OCI-LY3 (cell line): ENCODE measurements at regions not wholly inside any gene's neighbourhood (a gene's known extent, or its start where the extent isn't known, plus 50 kb on each side); places are given as distances from the start of the nearest gene placed in this dataset.

Source experiments
- H2AFZ ChIP-seq: fragments of 200-600, 300-600 bp; shearing (Covaris generic); 2 replicates; pipeline ENCODE4 v1.6.0; 2014; ENCODE audit warnings: antibody characterized with exemption, low read depth, low read length
- H3K27ac ChIP-seq: fragments of 200-600, 300-600 bp; sonication (generic); 2 replicates; pipeline ENCODE4 v1.5.1; 2014; ENCODE audit warnings: mild to moderate bottlenecking, low read length, moderate library complexity, mixed read lengths
- H3K27me3 ChIP-seq: fragments of 200-600, 300-600 bp; sonication (generic); 2 replicates; pipeline ENCODE4 v1.6.1; 2014; ENCODE audit warnings: low read depth, low read length, mixed read lengths
- H3K36me3 ChIP-seq: fragments of 200-600, 300-600 bp; sonication (generic); replicated peaks from 2 replicates; pipeline ENCODE3; 2014; ENCODE audit warnings: low read depth, low read length, mixed read lengths
- H3K4me1 ChIP-seq: fragments of 300-600, 200-600 bp; sonication (generic); 2 replicates; pipeline ENCODE4 v1.6.1; 2014; ENCODE audit warnings: low read length, mixed read lengths
- H3K4me2 ChIP-seq: fragments of 200-600, 300-600 bp; sonication (generic); 2 replicates; pipeline ENCODE4 v1.6.1; 2014; ENCODE audit warnings: low read length, mixed read lengths
- H3K4me3 ChIP-seq: fragments of 300-600, 200-600 bp; sonication (generic); 2 replicates; pipeline ENCODE4 v1.5.1; 2014; ENCODE audit warnings: antibody characterized with exemption, mild to moderate bottlenecking, low read length, moderate library complexity
- H3K79me2 ChIP-seq: fragments of 300-600, 200-600 bp; shearing (Covaris generic); 2 replicates; pipeline ENCODE4 v1.6.1; 2014; ENCODE audit warnings: mild to moderate bottlenecking, low read length, mixed read lengths
- H3K9ac ChIP-seq: fragments of 300-600, 200-600 bp; shearing (Covaris generic); 2 replicates; pipeline ENCODE4 v1.6.0; 2014; ENCODE audit warnings: mild to moderate bottlenecking, low read length, moderate library complexity
- H3K9me3 ChIP-seq: fragments of 200-600, 300-600 bp; shearing (Covaris generic); 2 replicates; pipeline ENCODE4 v1.6.1; 2014; ENCODE audit warnings: low read length, mixed read lengths; ENCODE audit not compliant: insufficient read depth
- H4K20me1 ChIP-seq: fragments of 200-600, 300-600 bp; sonication (generic); 2 replicates; pipeline ENCODE4 v1.6.1; 2016; ENCODE audit warnings: low read length, mixed read lengths; ENCODE audit not compliant: insufficient read depth
- CTCF ChIP-seq: fragments of 200-600, 300-600 bp; sonication (generic); IDR thresholded peaks from 2 replicates; pipeline ENCODE4 v1.5.1; 2014; ENCODE audit warnings: antibody characterized with exemption, low read length, low read depth
- EZH2phosphoT487 ChIP-seq: fragments of 200-600 bp; shearing (Covaris generic); IDR thresholded peaks from 2 replicates; pipeline ENCODE4 v1.6.1; 2018; ENCODE audit warnings: antibody characterized with exemption, mixed run types, low read depth

- H3K79me2 ChIP-seq: peaks cover 67% of the 10 kb centered on the region
- H3K4me3 ChIP-seq: no peak overlapping the region
- TF ChIP-seq CTCF (no peak), EZH2phosphoT487 (no peak)
- H4K20me1 ChIP-seq: peaks cover 50% of the 10 kb centered on the region
- H3K4me2 ChIP-seq: no peak overlapping the region
- H3K27ac ChIP-seq: no peak overlapping the region
- H3K36me3 ChIP-seq: peaks cover 25% of the 10 kb centered on the region
- H3K27me3 ChIP-seq: no peaks in the 10 kb centered on the region
- no peak overlapping the region for H2AFZ ChIP-seq
- H3K4me1 ChIP-seq: no peaks in the 10 kb centered on the region
- H3K9me3 ChIP-seq: no peaks in the 10 kb centered on the region
- H3K9ac ChIP-seq: no peak overlapping the region
Observed at GRCh38 chr19:46924874-46925547, 64.2 kb downstream of the ARHGAP35 start.

GRCh38 chr19:46925548-46925950 lies 64.8 kb downstream of the ARHGAP35 start:
- Histone ChIP-seq H2AFZ (no peak overlapping the region), H3K4me1 (no peaks in the 10 kb centered on the region), H3K27ac (no peak overlapping the region), H3K9ac (no peak overlapping the region), H3K36me3 (peaks cover 19% of the 10 kb centered on the region), H3K9me3 (no peaks in the 10 kb centered on the region), H4K20me1 (peaks cover 50% of the 10 kb centered on the region), H3K4me3 (no peak overlapping the region), H3K79me2 (peaks cover 70% of the 10 kb centered on the region), H3K27me3 (no peaks in the 10 kb centered on the region), H3K4me2 (no peak overlapping the region)
- TF ChIP-seq EZH2phosphoT487 (no peak), CTCF (no peak)

- TF ChIP-seq CTCF (no peak), EZH2phosphoT487 (no peak)
- Histone ChIP-seq H3K4me3 (no peak overlapping the region), H3K27ac (no peak overlapping the region), H3K4me2 (no peak overlapping the region), H3K36me3 (peaks cover 11% of the 10 kb centered on the region), H3K9ac (no peak overlapping the region), H2AFZ (no peak overlapping the region), H4K20me1 (peaks cover 51% of the 10 kb centered on the region), H3K79me2 (peaks cover 78% of the 10 kb centered on the region), H3K9me3 (no peaks in the 10 kb centered on the region), H3K27me3 (no peaks in the 10 kb centered on the region), H3K4me1 (no peaks in the 10 kb centered on the region)
Observed at GRCh38 chr19:46926170-46927071, 65.6 kb downstream of the ARHGAP35 start.

GRCh38 chr19:46927106-46927505 lies 66.3 kb downstream of the ARHGAP35 start:
- no peak for TF ChIP-seq CTCF
- no peak for TF ChIP-seq EZH2phosphoT487
- Histone ChIP-seq H3K4me2 (no peak overlapping the region), H3K27me3 (no peaks in the 10 kb centered on the region), H4K20me1 (peaks cover 50% of the 10 kb centered on the region), H3K4me1 (no peaks in the 10 kb centered on the region), H3K9ac (no peak overlapping the region), H3K79me2 (peaks cover 74% of the 10 kb centered on the region), H3K36me3 (peaks cover 5% of the 10 kb centered on the region), H3K27ac (no peak overlapping the region), H3K4me3 (no peak overlapping the region), H2AFZ (no peak overlapping the region), H3K9me3 (no peaks in the 10 kb centered on the region)
